Endothelial cell (in vitro differentiated cells): ENCODE measurements at regions not wholly inside any gene's neighbourhood (a gene's known extent, or its start where the extent isn't known, plus 50 kb on each side); places are given as distances from the start of the nearest gene placed in this dataset.

Source experiments
- DNase-seq: peaks from one replicate; pipeline ENCODE4 v3.0.0; 2021; ENCODE audit warnings: low spot score
- H3K27ac Mint-ChIP-seq: one replicate; pipeline ENCODE4 v1.8.0; 2021; ENCODE audit warnings: mixed read lengths, inconsistent platforms; ENCODE audit not compliant: unreplicated experiment
- H3K27me3 Mint-ChIP-seq: one replicate; pipeline ENCODE4 v1.8.0; 2021; ENCODE audit warnings: mild to moderate bottlenecking, moderate library complexity, mixed read lengths, inconsistent platforms; ENCODE audit not compliant: unreplicated experiment
- H3K36me3 Mint-ChIP-seq: one replicate; pipeline ENCODE4 v1.8.0; 2021; ENCODE audit warnings: mild to moderate bottlenecking, low read depth, mixed read lengths, inconsistent platforms; ENCODE audit not compliant: unreplicated experiment
- H3K4me1 Mint-ChIP-seq: one replicate; pipeline ENCODE4 v1.8.0; 2021; ENCODE audit warnings: mild to moderate bottlenecking, mixed read lengths, inconsistent platforms; ENCODE audit not compliant: unreplicated experiment
- H3K4me3 Mint-ChIP-seq: one replicate; pipeline ENCODE4 v1.8.0; 2021; ENCODE audit warnings: mild to moderate bottlenecking, mixed read lengths, inconsistent platforms; ENCODE audit not compliant: unreplicated experiment
- H3K9me3 Mint-ChIP-seq: one replicate; pipeline ENCODE4 v1.8.0; 2021; ENCODE audit warnings: mixed read lengths, inconsistent platforms; ENCODE audit not compliant: unreplicated experiment
- TF ChIP-seq, protein P1 (sequence below): fragments of 200-600 bp; sonication (generic); IDR thresholded peaks from one replicate; pipeline ENCODE4 v1.5.0; 2021; ENCODE audit warnings: antibody characterized with exemption; ENCODE audit not compliant: unreplicated experiment

DNA sequence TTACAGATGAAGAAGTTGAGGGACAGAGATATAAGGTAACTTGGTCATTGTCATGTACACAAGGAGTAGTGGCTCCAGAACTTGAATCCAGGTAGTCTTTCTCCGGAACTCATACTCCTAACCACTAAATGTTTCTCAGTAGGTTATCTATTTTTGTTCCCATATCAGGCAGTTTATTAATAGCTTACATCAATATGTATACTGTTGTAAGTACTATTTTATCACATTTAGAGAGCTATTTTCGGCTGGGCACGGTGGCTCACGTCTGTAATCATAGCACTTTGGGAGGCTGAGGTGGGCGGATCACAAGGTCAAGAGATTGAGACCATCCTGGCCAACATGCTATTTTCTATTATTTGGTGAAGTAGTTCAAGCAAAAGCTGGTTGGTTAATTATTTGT is 415.6 kb upstream of the FBXO33 start:
- TF ChIP-seq, protein P1, sequence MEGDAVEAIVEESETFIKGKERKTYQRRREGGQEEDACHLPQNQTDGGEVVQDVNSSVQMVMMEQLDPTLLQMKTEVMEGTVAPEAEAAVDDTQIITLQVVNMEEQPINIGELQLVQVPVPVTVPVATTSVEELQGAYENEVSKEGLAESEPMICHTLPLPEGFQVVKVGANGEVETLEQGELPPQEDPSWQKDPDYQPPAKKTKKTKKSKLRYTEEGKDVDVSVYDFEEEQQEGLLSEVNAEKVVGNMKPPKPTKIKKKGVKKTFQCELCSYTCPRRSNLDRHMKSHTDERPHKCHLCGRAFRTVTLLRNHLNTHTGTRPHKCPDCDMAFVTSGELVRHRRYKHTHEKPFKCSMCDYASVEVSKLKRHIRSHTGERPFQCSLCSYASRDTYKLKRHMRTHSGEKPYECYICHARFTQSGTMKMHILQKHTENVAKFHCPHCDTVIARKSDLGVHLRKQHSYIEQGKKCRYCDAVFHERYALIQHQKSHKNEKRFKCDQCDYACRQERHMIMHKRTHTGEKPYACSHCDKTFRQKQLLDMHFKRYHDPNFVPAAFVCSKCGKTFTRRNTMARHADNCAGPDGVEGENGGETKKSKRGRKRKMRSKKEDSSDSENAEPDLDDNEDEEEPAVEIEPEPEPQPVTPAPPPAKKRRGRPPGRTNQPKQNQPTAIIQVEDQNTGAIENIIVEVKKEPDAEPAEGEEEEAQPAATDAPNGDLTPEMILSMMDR = no peak
- DNase-seq = no peak
- no peaks in the 10 kb centered on the region for H3K27me3 Mint-ChIP-seq
- no peak overlapping the region for H3K27ac Mint-ChIP-seq
- H3K9me3 Mint-ChIP-seq = no peaks in the 10 kb centered on the region
- no peaks in the 10 kb centered on the region for H3K4me1 Mint-ChIP-seq
- no peak overlapping the region for H3K4me3 Mint-ChIP-seq
- H3K36me3 Mint-ChIP-seq = no peaks in the 10 kb centered on the region

- no peak for DNase-seq
- no peak overlapping the region for H3K4me3 Mint-ChIP-seq
- H3K36me3 Mint-ChIP-seq = no peaks in the 10 kb centered on the region
- no peaks in the 10 kb centered on the region for H3K4me1 Mint-ChIP-seq
- H3K9me3 Mint-ChIP-seq = no peaks in the 10 kb centered on the region
- no peak overlapping the region for H3K27ac Mint-ChIP-seq
- no peaks in the 10 kb centered on the region for H3K27me3 Mint-ChIP-seq
- TF ChIP-seq, protein P1 = no peak
These were observed 415.0 kb upstream of the FBXO33 start for GRCh38 chr14:39847194-39847593.

DNA sequence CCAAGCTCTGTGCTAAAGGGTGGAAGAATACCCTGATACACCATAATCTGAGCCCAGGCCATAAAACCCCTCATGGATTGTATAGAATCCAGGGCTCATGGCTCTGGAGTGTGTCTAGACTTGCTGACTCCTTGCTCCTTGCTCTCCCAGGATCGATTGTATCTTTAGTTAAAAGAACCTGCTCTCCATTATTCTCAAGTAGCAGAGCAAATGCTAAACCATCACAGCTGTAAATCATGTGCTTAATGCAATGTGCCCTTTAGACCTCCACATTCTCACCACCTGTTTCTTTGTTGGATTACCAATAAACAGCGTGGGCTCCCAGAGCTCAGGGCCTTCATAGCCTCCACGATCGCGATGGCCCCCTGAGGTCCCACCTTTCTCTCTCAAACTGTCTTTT is 411.6 kb upstream of the FBXO33 start:
- Mint-ChIP-seq H3K27ac (no peak overlapping the region), H3K4me3 (no peak overlapping the region), H3K4me1 (no peaks in the 10 kb centered on the region), H3K9me3 (no peaks in the 10 kb centered on the region), H3K27me3 (no peaks in the 10 kb centered on the region), H3K36me3 (no peaks in the 10 kb centered on the region)
- DNase-seq = no peak
- TF ChIP-seq, protein P1 = no peak

DNA sequence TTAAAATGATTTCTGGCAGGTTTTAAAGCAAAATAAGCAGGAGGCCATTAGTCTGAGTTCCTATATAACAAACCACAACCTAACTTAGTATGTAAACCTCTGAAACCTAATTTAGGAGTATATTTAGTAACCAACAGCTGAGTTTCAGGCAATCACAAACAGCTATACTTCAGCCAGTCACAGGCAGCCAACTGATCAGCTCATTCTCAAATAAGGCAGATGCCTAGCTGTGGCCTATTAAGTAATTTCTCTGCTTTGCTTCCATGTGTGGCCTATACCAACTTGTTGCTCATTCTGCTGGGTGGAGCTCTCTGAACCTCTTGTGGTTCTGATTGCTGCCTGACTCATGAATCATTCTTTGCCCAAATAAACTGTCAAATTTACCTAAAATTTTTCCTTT is 408.9 kb upstream of the FBXO33 start:
- TF ChIP-seq, protein P1 = no peak
- no peaks in the 10 kb centered on the region for H3K27me3 Mint-ChIP-seq
- no peak overlapping the region for H3K4me3 Mint-ChIP-seq
- H3K27ac Mint-ChIP-seq = no peak overlapping the region
- no peak for DNase-seq
- H3K9me3 Mint-ChIP-seq = no peaks in the 10 kb centered on the region
- H3K36me3 Mint-ChIP-seq = no peaks in the 10 kb centered on the region
- H3K4me1 Mint-ChIP-seq = no peaks in the 10 kb centered on the region

- Mint-ChIP-seq H3K27ac (no peak overlapping the region), H3K36me3 (no peaks in the 10 kb centered on the region), H3K4me1 (no peaks in the 10 kb centered on the region), H3K27me3 (peaks cover 1% of the 10 kb centered on the region), H3K9me3 (no peaks in the 10 kb centered on the region), H3K4me3 (no peak overlapping the region)
- TF ChIP-seq, protein P1 = no peak
- DNase-seq = no peak
These were observed 395.8 kb upstream of the FBXO33 start for GRCh38 chr14:39827901-39828655.
